Right atrium auricular region (tissue), 2 donors: ENCODE measurements at regions not wholly inside any gene's neighbourhood (a gene's known extent, or its start where the extent isn't known, plus 50 kb on each side); places are given as distances from the start of the nearest gene placed in this dataset.

Source experiments
- DNase-seq: peaks from one replicate; pipeline ENCODE4 v3.0.0-alpha.2; 2019; ENCODE audit warnings: low spot score
- H3K27ac ChIP-seq, 2 donors: fragments of 200-600 bp; sonication (generic); 1 replicate in 1 of 2; 2 replicates in 1 of 2; pipeline ENCODE4 v1.5.1; 2016 to 2019
- H3K27me3 ChIP-seq, 2 donors: fragments of 200-600 bp; sonication (generic); one replicate each; pipeline versions ENCODE4 v1.5.1 to v1.6.0; 2017 to 2019
- H3K36me3 ChIP-seq: fragments of 200-600 bp; sonication (generic); one replicate; pipeline ENCODE4 v1.5.1; 2016
- H3K4me1 ChIP-seq, 2 donors: fragments of 200-600 bp; sonication (generic); one replicate each; pipeline versions ENCODE4 v1.5.1 to v1.6.0; 2017 to 2019
- H3K4me3 ChIP-seq, 2 donors: fragments of 200-600 bp; sonication (generic); 1 replicate in 1 of 2; 2 replicates in 1 of 2; pipeline ENCODE4 v1.5.1; 2017 to 2019; ENCODE audit warnings: mild to moderate bottlenecking in 1 of 2, moderate library complexity in 1 of 2
- H3K9me3 ChIP-seq, 2 donors: fragments of 200-600 bp; sonication (generic); one replicate each; pipeline ENCODE4 v1.5.1; 2019
- TF ChIP-seq, protein P1 (sequence below), 2 donors: fragments of 200-600 bp; sonication (generic); IDR thresholded peaks; one replicate each; pipeline ENCODE4 v1.5.1; 2019; ENCODE audit warnings: antibody characterized with exemption in 2 of 2

DNA sequence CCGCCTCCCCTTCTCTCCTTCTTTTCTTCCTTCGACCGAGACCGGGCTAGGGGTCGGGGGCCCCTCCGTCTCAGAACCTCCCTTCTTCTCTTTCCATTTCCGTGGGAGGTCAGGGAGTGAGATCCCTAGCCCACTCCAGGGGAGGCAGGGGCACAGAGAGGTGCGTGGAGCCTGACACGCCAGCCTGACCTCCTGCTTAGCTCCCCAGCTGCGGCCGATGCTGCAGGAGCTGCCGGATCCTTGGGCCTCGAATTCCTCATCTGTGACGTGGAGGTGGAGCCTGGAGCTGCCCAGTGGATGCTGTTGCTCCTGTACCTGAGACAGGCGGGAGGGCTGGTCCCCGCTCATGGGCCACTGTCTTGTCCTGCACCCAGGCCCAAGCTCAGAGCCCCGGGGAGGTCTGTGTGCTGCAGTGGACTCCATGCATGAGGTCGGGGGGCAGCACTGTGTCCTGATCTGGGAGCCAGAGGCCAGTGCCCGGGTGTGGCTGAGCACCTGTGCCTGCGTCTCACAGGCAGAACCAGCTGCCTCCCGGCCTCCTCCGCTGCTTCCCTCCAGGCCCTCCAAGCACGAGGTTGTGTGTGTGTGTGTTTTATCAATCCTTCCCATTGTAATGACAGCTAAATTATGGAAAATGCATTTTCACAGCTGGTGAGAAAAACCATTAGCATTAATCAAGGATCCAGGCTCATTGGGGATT is 55.3 kb upstream of the TTC34 start:
- H3K4me3 ChIP-seq = no peak overlapping the region
- H3K36me3 ChIP-seq = no peaks in the 10 kb centered on the region
- H3K27me3 ChIP-seq = no peaks in the 10 kb centered on the region
- no peaks in the 10 kb centered on the region for H3K9me3 ChIP-seq
- TF ChIP-seq, protein P1, sequence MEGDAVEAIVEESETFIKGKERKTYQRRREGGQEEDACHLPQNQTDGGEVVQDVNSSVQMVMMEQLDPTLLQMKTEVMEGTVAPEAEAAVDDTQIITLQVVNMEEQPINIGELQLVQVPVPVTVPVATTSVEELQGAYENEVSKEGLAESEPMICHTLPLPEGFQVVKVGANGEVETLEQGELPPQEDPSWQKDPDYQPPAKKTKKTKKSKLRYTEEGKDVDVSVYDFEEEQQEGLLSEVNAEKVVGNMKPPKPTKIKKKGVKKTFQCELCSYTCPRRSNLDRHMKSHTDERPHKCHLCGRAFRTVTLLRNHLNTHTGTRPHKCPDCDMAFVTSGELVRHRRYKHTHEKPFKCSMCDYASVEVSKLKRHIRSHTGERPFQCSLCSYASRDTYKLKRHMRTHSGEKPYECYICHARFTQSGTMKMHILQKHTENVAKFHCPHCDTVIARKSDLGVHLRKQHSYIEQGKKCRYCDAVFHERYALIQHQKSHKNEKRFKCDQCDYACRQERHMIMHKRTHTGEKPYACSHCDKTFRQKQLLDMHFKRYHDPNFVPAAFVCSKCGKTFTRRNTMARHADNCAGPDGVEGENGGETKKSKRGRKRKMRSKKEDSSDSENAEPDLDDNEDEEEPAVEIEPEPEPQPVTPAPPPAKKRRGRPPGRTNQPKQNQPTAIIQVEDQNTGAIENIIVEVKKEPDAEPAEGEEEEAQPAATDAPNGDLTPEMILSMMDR (IDR thresholded peaks at IDR 0.05) = no peak
- no peak for DNase-seq
- no peaks in the 10 kb centered on the region for H3K4me1 ChIP-seq
- no peak overlapping the region for H3K27ac ChIP-seq

DNA sequence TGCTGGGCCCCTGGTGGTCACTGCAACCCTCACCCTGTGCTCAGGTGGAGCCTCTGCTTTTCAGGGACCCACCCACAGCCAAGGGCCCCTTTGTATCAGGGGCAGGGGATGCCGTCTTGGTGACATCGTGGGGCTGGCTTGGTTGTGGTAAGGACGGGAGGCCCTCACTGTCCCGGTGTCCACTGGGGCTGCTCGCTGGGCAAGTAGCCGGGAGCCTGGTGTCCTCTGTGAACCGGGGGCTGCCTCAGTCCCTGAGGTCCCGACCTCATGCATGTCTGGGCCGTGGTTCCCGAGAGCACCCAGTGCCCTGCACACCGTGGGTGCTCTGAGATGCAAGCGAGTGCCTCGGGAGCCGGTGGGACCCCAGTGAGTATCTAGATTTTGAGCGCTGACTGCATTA is 56.0 kb upstream of the TTC34 start:
- H3K4me1 ChIP-seq = no peaks in the 10 kb centered on the region
- no peak overlapping the region for H3K4me3 ChIP-seq
- H3K27ac ChIP-seq = no peak overlapping the region
- DNase-seq = no peak
- H3K9me3 ChIP-seq = no peaks in the 10 kb centered on the region
- TF ChIP-seq, protein P1 (IDR thresholded peaks at IDR 0.05) = no peak
- H3K36me3 ChIP-seq = no peaks in the 10 kb centered on the region
- H3K27me3 ChIP-seq = no peaks in the 10 kb centered on the region

- Histone ChIP-seq H3K27ac (no peak overlapping the region), H3K27me3 (peaks cover 0 to 4% of the 10 kb centered on the region in 2 donors), H3K9me3 (no peaks in the 10 kb centered on the region), H3K4me3 (no peak overlapping the region), H3K4me1 (no peaks in the 10 kb centered on the region), H3K36me3 (no peaks in the 10 kb centered on the region)
- DNase-seq = no peak
- TF ChIP-seq, protein P1 (IDR thresholded peaks at IDR 0.05) = no peak
These were observed 57.2 kb upstream of the TTC34 start for GRCh38 chr1:2858676-2859075.

- DNase-seq = no peak
- H3K9me3 ChIP-seq = no peaks in the 10 kb centered on the region
- H3K4me3 ChIP-seq = no peak overlapping the region
- TF ChIP-seq, protein P1 (IDR thresholded peaks at IDR 0.05) = no peak
- H3K27ac ChIP-seq = no peak overlapping the region
- no peaks in the 10 kb centered on the region for H3K36me3 ChIP-seq
- no peaks in the 10 kb centered on the region for H3K4me1 ChIP-seq
- peaks cover 0 to 5% of the 10 kb centered on the region in 2 donors for H3K27me3 ChIP-seq
These were observed 57.9 kb upstream of the TTC34 start for GRCh38 chr1:2859219-2859880.

DNA sequence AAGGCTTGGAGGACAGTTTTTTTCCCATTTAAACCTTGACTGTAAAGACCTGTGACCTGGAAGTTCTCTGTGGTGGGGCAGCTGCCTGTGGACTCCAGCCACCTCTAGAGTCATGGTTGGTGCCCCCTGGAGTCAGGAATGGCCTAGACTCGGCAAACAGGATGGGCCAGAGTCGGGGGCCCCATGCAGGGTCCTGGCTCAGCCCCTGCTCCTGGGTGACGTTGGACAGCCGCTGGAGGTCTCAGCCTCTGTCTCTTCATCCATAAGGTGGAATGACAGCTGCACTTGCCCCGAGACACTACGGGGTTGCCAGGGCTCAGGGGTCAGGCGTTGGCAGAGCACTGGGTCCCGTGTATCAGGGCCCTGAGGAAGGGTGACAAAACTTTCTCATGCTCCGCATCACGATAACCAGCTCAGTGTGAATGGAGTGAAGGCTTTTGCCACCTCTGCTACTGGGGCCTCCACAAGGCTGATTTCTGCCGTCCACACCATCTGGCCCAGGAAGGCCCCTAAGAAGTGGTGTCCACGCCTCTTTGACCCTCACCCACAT is 58.5 kb upstream of the TTC34 start:
- no peaks in the 10 kb centered on the region for H3K4me1 ChIP-seq
- no peak for DNase-seq
- no peak overlapping the region for H3K4me3 ChIP-seq
- no peak overlapping the region for H3K27ac ChIP-seq
- H3K36me3 ChIP-seq = no peaks in the 10 kb centered on the region
- no peaks in the 10 kb centered on the region for H3K9me3 ChIP-seq
- H3K27me3 ChIP-seq = peaks cover 0 to 5% of the 10 kb centered on the region in 2 donors
- TF ChIP-seq, protein P1 (IDR thresholded peaks at IDR 0.05) = no peak
